Tibial artery (tissue), 4 donors: ENCODE measurements at regions not wholly inside any gene's neighbourhood (a gene's known extent, or its start where the extent isn't known, plus 50 kb on each side); places are given as distances from the start of the nearest gene placed in this dataset.
"Not testable (repeated sequence)": the region's sequence is repeated elsewhere in the genome, so short reads cannot be mapped to it uniquely, and the experiment has no call there.

ENCODE experiments used
- DNase-seq, 2 donors: peaks; one replicate each; pipeline ENCODE4 v3.0.0-alpha.2; 2019
- H3K27ac ChIP-seq, 2 donors: fragments of 200-600 bp; sonication (generic) in 1 of 2; 1 replicate in 1 of 2; 2 replicates in 1 of 2; pipeline ENCODE4 v1.5.1; 2018 to 2019; ENCODE audit warnings: mild to moderate bottlenecking in 1 of 2
- H3K27me3 ChIP-seq, 2 donors: fragments of 200-600 bp; sonication (generic) in 1 of 2; one replicate each; pipeline versions ENCODE4 v1.5.1 to v1.6.0; 2016 to 2019
- H3K36me3 ChIP-seq, 3 donors: fragments of 200-600 bp; sonication (generic) in 2 of 3; one replicate each; pipeline ENCODE4 v1.5.1; 2016 to 2019; ENCODE audit warnings: mild to moderate bottlenecking in 2 of 3
- H3K4me1 ChIP-seq, 4 donors: fragments of 200-600 bp; sonication (generic) in 2 of 4; 1 replicate in 3 of 4; 2 replicates in 1 of 4; pipeline ENCODE4 v1.5.1; 2016 to 2019
- H3K4me3 ChIP-seq, 2 donors: fragments of 200-600 bp; sonication (generic) in 1 of 2; 1 replicate in 1 of 2; 2 replicates in 1 of 2; pipeline ENCODE4 v1.5.1; 2018 to 2019; ENCODE audit warnings: mild to moderate bottlenecking in 2 of 2
- H3K9me3 ChIP-seq, 3 donors: fragments of 200-600 bp; sonication (generic) in 1 of 3; one replicate each; pipeline ENCODE4 v1.5.1; 2016 to 2019
- CTCF ChIP-seq, 2 experiments: fragments of 200-600 bp in 1 of 2; fragments of 450-650 bp in 1 of 2; IDR thresholded peaks; one replicate each; pipeline ENCODE4 v1.5.1; 2017 to 2019; ENCODE audit warnings: antibody characterized with exemption in 2 of 2, mild to moderate bottlenecking in 1 of 2, moderate library complexity in 1 of 2
- intact Hi-C: fragments of 100-400 bp; cut with DNase I; formaldehyde crosslinking; loops from one replicate; pipeline ENCODE4 v1.15.0; 2023; ENCODE audit warnings: low total_unique reads

GRCh38 chr10:33056828-33057596, 99.0 kb upstream of the ITGB1 start:
- intact Hi-C loops = no loop called here
- Histone ChIP-seq H3K27ac (no peak overlapping the region), H3K27me3 (no peaks in the 10 kb centered on the region), H3K4me3 (no peak overlapping the region), H3K9me3 (no peaks in the 10 kb centered on the region), H3K4me1 (no peaks in the 10 kb centered on the region), H3K36me3 (no peaks in the 10 kb centered on the region)
- no peak for TF ChIP-seq CTCF (IDR thresholded peaks at IDR 0.05)
- no peak for DNase-seq

GRCh38 chr10:33055625-33056024, 97.6 kb upstream of the ITGB1 start:
- Histone ChIP-seq H3K4me3 (no peak overlapping the region), H3K36me3 (no peaks in the 10 kb centered on the region), H3K4me1 (no peaks in the 10 kb centered on the region), H3K27me3 (no peaks in the 10 kb centered on the region), H3K27ac (no peak overlapping the region), H3K9me3 (no peaks in the 10 kb centered on the region)
- no peak for DNase-seq
- intact Hi-C loops = no loop called here
- TF ChIP-seq CTCF (IDR thresholded peaks at IDR 0.05) = no peak

- TF ChIP-seq CTCF (IDR thresholded peaks at IDR 0.05) = no peak
- DNase-seq = no peak
Observed at GRCh38 chr10:33052915-33053810, 95.1 kb upstream of the ITGB1 start.

GRCh38 chr10:33052263-33052875, 94.3 kb upstream of the ITGB1 start:
- Histone ChIP-seq H3K4me1 (no peaks in the 10 kb centered on the region), H3K9me3 (no peaks in the 10 kb centered on the region), H3K27me3 (no peaks in the 10 kb centered on the region), H3K27ac (no peak overlapping the region), H3K36me3 (no peaks in the 10 kb centered on the region), H3K4me3 (no peak overlapping the region)
- no peak for DNase-seq
- TF ChIP-seq CTCF (IDR thresholded peaks at IDR 0.05) = no peak
- intact Hi-C loops = no loop called here

More at GRCh38 chr10:33052915-33053810, 95.1 kb upstream of the ITGB1 start:
- no peak overlapping the region for H3K27ac ChIP-seq
- H3K27me3 ChIP-seq = no peaks in the 10 kb centered on the region
- intact Hi-C loops = no loop called here
- no peaks in the 10 kb centered on the region for H3K9me3 ChIP-seq
- H3K36me3 ChIP-seq = no peaks in the 10 kb centered on the region
- H3K4me3 ChIP-seq = no peak overlapping the region
- no peaks in the 10 kb centered on the region for H3K4me1 ChIP-seq

GRCh38 chr10:33049963-33050920, 92.2 kb upstream of the ITGB1 start:
- H3K9me3 ChIP-seq, intact Hi-C loops, H3K4me1 ChIP-seq, H3K36me3 ChIP-seq, H3K27ac ChIP-seq, DNase-seq, H3K27me3 ChIP-seq: not testable (repeated sequence)
- H3K4me3 ChIP-seq = peak overlapping the region; percentile 9 to 10
